Calu3 (cell line): ENCODE measurements at regions not wholly inside any gene's neighbourhood (a gene's known extent, or its start where the extent isn't known, plus 50 kb on each side); places are given as distances from the start of the nearest gene placed in this dataset.

ENCODE experiments used
- BruUV-seq: library from RNA; stranded (reverse); fragments of 400-500 nt; replicated peaks from 2 replicates; lab custom pipeline; 2021; lab: Mats Ljungman, UMichigan
- CTCF ChIA-PET: fragments of 300-600 bp; sonication (Branson Sonifier 250); formaldehyde crosslinking; loops from one replicate; lab custom pipeline; 2022; ENCODE audit warnings: antibody characterized with exemption; lab: Charles Lee
- DNase-seq: peaks from one replicate; pipeline ENCODE4 v3.0.0; 2022
- H3K27ac Mint-ChIP-seq: one replicate; pipeline ENCODE4 v1.8.0; 2022; ENCODE audit warnings: mixed read lengths; ENCODE audit not compliant: unreplicated experiment
- H3K27me3 Mint-ChIP-seq: one replicate; pipeline ENCODE4 v1.8.0; 2022; ENCODE audit warnings: mixed read lengths; ENCODE audit not compliant: unreplicated experiment
- H3K36me3 Mint-ChIP-seq: one replicate; pipeline ENCODE4 v1.8.0; 2022; ENCODE audit warnings: mild to moderate bottlenecking, moderate library complexity, mixed read lengths; ENCODE audit not compliant: insufficient read depth, unreplicated experiment
- H3K4me1 Mint-ChIP-seq: one replicate; pipeline ENCODE4 v1.8.0; 2022; ENCODE audit warnings: mild to moderate bottlenecking, low read depth, mixed read lengths; ENCODE audit not compliant: unreplicated experiment
- H3K4me3 Mint-ChIP-seq: one replicate; pipeline ENCODE4 v1.8.0; 2022; ENCODE audit warnings: mild to moderate bottlenecking, low read depth, moderate library complexity, mixed read lengths; ENCODE audit not compliant: unreplicated experiment
- H3K9me3 Mint-ChIP-seq: one replicate; pipeline ENCODE4 v1.8.0; 2022; ENCODE audit warnings: low read depth, mixed read lengths; ENCODE audit not compliant: unreplicated experiment
- intact Hi-C: fragments of 100-400 bp; cut with micrococcal nuclease; formaldehyde crosslinking; loops from one replicate; pipeline ENCODE4 v1.10.0; 2022; ENCODE audit not compliant: unreplicated experiment
- TF ChIP-seq, protein P1 (sequence below): fragments of 200-600 bp; IDR thresholded peaks from one replicate; pipeline ENCODE4 v1.8.0; 2022; ENCODE audit warnings: antibody characterized with exemption; ENCODE audit not compliant: unreplicated experiment

DNA sequence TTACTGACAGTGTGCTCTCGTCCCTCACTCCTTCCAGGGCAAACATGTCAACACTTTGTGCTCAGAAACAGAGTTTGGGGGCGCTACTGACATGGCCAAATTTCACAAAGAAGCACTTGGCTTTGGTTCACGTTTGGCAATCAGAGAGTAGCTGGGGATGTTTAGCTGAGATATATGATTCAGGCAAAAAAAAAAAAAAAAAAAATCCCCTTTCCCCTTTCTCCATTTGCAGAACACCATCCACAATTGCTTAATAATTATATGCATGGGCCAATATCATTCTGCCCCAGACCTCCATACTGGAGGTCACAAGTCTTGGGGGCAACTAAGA lies 128.4 kb upstream of the ADGRF1 start:
- Mint-ChIP-seq H3K9me3 (peaks cover 5% of the 10 kb centered on the region), H3K4me3 (no peak overlapping the region), H3K36me3 (no peaks in the 10 kb centered on the region), H3K27ac (no peak overlapping the region), H3K4me1 (peaks cover 46% of the 10 kb centered on the region), H3K27me3 (no peaks in the 10 kb centered on the region)
- TF ChIP-seq, protein P1, sequence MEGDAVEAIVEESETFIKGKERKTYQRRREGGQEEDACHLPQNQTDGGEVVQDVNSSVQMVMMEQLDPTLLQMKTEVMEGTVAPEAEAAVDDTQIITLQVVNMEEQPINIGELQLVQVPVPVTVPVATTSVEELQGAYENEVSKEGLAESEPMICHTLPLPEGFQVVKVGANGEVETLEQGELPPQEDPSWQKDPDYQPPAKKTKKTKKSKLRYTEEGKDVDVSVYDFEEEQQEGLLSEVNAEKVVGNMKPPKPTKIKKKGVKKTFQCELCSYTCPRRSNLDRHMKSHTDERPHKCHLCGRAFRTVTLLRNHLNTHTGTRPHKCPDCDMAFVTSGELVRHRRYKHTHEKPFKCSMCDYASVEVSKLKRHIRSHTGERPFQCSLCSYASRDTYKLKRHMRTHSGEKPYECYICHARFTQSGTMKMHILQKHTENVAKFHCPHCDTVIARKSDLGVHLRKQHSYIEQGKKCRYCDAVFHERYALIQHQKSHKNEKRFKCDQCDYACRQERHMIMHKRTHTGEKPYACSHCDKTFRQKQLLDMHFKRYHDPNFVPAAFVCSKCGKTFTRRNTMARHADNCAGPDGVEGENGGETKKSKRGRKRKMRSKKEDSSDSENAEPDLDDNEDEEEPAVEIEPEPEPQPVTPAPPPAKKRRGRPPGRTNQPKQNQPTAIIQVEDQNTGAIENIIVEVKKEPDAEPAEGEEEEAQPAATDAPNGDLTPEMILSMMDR, result no peak
- CTCF ChIA-PET, result no interaction called here
- intact Hi-C loops, result no loop called here
- no peak for DNase-seq
- BruUV-seq, result no TSS peak

DNA sequence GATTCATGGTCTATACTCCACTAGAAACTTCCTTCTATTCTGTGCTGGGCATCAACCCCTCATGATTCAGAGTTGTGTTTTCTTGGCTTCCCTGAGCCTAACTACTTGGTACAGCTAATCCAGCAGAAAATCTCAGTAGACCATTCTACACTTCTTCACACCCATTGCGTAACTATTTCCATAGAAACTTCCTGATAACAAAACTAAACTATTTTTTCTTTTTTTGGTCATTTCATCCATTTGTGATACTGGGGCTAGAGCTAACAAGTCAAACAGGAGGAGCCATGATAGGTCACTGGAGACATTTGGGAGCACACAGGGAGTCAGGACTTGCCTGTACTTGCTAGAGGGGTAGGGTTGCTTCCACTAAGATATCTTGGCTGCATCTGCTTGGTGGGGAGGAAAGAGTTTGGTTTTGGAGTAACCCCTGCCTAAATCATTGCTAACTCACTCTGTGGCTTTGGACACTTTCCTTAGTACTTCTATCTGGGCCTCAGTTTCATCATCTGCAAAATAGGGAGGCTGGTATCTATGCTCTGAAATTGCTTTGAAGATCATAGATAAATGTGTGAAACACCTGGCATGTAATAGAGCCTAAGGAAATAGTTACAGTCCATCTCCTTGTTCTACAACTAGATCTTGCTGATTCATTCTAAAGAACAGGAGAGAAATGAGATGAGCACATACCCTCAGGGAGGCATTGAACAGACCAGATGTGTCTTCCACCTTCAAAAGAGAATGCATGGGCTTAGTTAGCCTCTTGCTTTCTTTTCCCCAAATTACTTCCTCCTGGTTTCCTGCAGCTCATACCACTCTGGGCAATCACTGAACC lies 127.9 kb upstream of the ADGRF1 start:
- intact Hi-C loops, result no loop called here
- TF ChIP-seq, protein P1, result no peak
- Mint-ChIP-seq H3K36me3 (no peaks in the 10 kb centered on the region), H3K4me1 (peaks cover 46% of the 10 kb centered on the region), H3K27me3 (no peaks in the 10 kb centered on the region), H3K4me3 (no peak overlapping the region), H3K9me3 (peaks cover 5% of the 10 kb centered on the region), H3K27ac (peak overlapping the region; percentile 67)
- CTCF ChIA-PET, result interaction anchor here (0.7 to 1.6 kb wide), 2 partner anchors 18 to 64 kb away, joined by 3 to 5 read pairs; no protein-coding TSS in a partner anchor
- no TSS peak for BruUV-seq
- DNase-seq, result no peak

DNA sequence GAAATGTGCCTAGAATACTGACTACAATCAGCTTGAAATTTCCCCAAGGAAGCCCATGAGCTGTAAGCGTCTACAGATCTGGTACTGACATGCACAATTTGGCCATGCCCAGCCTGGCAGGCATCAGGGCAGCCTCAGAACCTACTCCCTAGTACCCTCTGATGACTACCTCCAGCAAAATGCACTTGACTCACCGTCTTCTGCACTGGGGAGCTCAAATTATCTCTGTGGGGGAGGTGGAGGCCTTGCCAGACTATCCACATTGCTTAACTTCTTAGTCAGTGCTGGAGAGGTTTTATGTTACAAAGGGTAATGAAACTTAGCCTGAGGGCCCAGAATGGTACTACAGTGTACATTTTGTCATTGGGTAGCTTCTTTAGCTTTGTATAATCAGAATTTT lies 126.0 kb upstream of the ADGRF1 start:
- no peaks in the 10 kb centered on the region for H3K36me3 Mint-ChIP-seq
- H3K27me3 Mint-ChIP-seq, result no peaks in the 10 kb centered on the region
- H3K9me3 Mint-ChIP-seq, result peaks cover 9% of the 10 kb centered on the region
- intact Hi-C loops, result no loop called here
- H3K4me1 Mint-ChIP-seq, result peaks cover 53% of the 10 kb centered on the region
- TF ChIP-seq, protein P1, result no peak
- DNase-seq, result peak; percentile 79
- no peak overlapping the region for H3K4me3 Mint-ChIP-seq
- CTCF ChIA-PET, result interaction anchor here (0.6 to 1.6 kb wide), 8 partner anchors 9 to 845 kb away, joined by 3 to 5 read pairs (median 4); no protein-coding TSS in a partner anchor
- peak overlapping the region; percentile 55 for H3K27ac Mint-ChIP-seq
- BruUV-seq, result no TSS peak

DNA sequence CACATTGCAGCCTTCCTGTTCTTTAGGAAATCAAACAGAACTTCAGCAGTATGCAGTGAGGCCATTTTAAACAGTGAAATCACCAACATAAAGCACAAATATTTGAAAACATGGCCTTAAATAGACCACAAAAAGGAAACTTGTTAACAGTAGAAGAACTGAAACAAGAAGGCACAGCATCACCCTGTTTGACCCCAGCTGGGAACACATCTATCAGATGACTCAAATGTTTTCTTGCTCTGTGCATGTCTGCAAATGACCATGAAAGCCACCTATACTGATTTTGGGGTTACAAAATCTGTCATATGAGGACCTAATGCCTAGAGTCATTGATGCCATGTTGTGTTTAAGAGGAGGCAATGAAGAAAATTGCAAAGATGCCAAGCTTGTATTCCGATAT lies 123.8 kb upstream of the ADGRF1 start:
- Mint-ChIP-seq H3K36me3 (no peaks in the 10 kb centered on the region), H3K4me1 (peaks cover 66% of the 10 kb centered on the region), H3K9me3 (peaks cover 12% of the 10 kb centered on the region), H3K4me3 (no peak overlapping the region), H3K27ac (no peak overlapping the region), H3K27me3 (no peaks in the 10 kb centered on the region)
- intact Hi-C loops, result no loop called here
- no TSS peak for BruUV-seq
- DNase-seq, result no peak
- CTCF ChIA-PET, result interaction anchor here (1.4 kb wide), 1 partner anchor 22 kb away, joined by 3 read pairs; no protein-coding TSS in a partner anchor
- TF ChIP-seq, protein P1, result no peak
